K562 (cell line): ENCODE measurements at regions not wholly inside any gene's neighbourhood (a gene's known extent, or its start where the extent isn't known, plus 50 kb on each side); places are given as distances from the start of the nearest gene placed in this dataset.
A peak's percentile ranks its signal among the peaks of the same experiment; 100 is the strongest.

ENCODE experiments used
- ATAC-seq: fragments of 200-7000 bp; cut with Tn5 transposase; 3 replicates; pipeline ENCODE4 v1.9.1; 2020; ENCODE audit warnings: moderate library complexity
- BruUV-seq: library from RNA; stranded (reverse); fragments of 400-500 nt; replicated peaks from 2 replicates; lab custom pipeline; 2021; lab: Mats Ljungman, UMichigan
- CTCF ChIA-PET: fragments of 300-600 bp; formaldehyde crosslinking; extraction: SDS; loops from one replicate; lab custom pipeline; 2021; ENCODE audit warnings: low intra/inter-chr PET ratio; lab: Yijun Ruan, JAX
- POLR2A ChIA-PET: fragments of 300-600, 350-650 bp; sonication (Branson Sonifier 250); formaldehyde crosslinking; extraction: SDS; loops from one replicate; lab custom pipeline; 2021; ENCODE audit warnings: antibody characterized with exemption, inconsistent platforms; lab: Yijun Ruan, JAX
- DNase-seq, 4 experiments: peaks; one replicate each; pipeline versions ENCODE4 v3.0.0 to v3.0.0-alpha.2; 2011 to 2018; ENCODE audit warnings: low spot score in 3 of 4, mixed read lengths in 3 of 4; ENCODE audit errors: extremely low read depth in 1 of 4
- FAIRE-seq: peaks from 2 replicates; lab custom pipeline; 2011; peaks lifted over from hg19 to GRCh38; lab: Jason Lieb, UNC
- H2AFZ ChIP-seq: 2 replicates; pipeline ENCODE4 v1.6.0; 2011; ENCODE audit warnings: low read depth, low read length, control low read depth, inconsistent platforms
- H3K27ac ChIP-seq: fragments of 200-600 bp; 3 replicates; pipeline ENCODE4 v1.8.0; 2011; ENCODE audit warnings: low read depth, mild to moderate bottlenecking, control low read depth, inconsistent platforms, low read length, moderate library complexity, mixed read lengths; ENCODE audit errors: extremely low read depth
- H3K27me3 ChIP-seq, 2 experiments: fragments of 300-600 bp in 1 of 2; 2 replicates in 1 of 2; 3 replicates in 1 of 2; pipeline versions ENCODE4 v1.6.0 to v1.8.0; 2011; ENCODE audit warnings: inconsistent platforms in 2 of 2, low read length in 2 of 2, mild to moderate bottlenecking in 1 of 2, mixed read lengths in 1 of 2, moderate library complexity in 1 of 2; ENCODE audit not compliant: control insufficient read depth in 2 of 2, insufficient read depth in 2 of 2
- H3K36me3 ChIP-seq: fragments of 300-600 bp; 3 replicates; pipeline ENCODE4 v1.8.0; 2011; ENCODE audit warnings: mild to moderate bottlenecking, low read length, inconsistent platforms; ENCODE audit not compliant: control insufficient read depth, insufficient read depth
- H3K4me1 ChIP-seq, 2 experiments: fragments of 200-600 bp in 1 of 2; replicated peaks in 1 of 2; 2 replicates in 1 of 2; 3 replicates in 1 of 2; pipeline versions ENCODE4 v1.5.1 to v1.8.0; 2011; ENCODE audit warnings: inconsistent platforms in 2 of 2, low read length in 2 of 2, mild to moderate bottlenecking in 1 of 2, mixed read lengths in 1 of 2, moderate library complexity in 1 of 2; ENCODE audit not compliant: control insufficient read depth in 2 of 2, insufficient read depth in 2 of 2
- H3K4me2 ChIP-seq: 2 replicates; pipeline ENCODE4 v1.6.1; 2011; ENCODE audit warnings: low read length, control low read depth, inconsistent platforms, mixed read lengths; ENCODE audit not compliant: insufficient read depth
- H3K4me3 ChIP-seq: fragments of 200-600 bp; sonication (generic), shearing (Covaris generic); 2 replicates; pipeline ENCODE4 v1.5.1; 2016; ENCODE audit warnings: control low read depth, inconsistent platforms
- H3K79me2 ChIP-seq: fragments of 200-600 bp; 3 replicates; pipeline ENCODE4 v1.8.0; 2011; ENCODE audit warnings: low read length, inconsistent platforms; ENCODE audit not compliant: control insufficient read depth, insufficient read depth
- H3K9ac ChIP-seq, 2 experiments: 2 replicates each; pipeline versions ENCODE4 v1.6.0 to v1.6.1; 2011; ENCODE audit warnings: low read depth in 2 of 2, low read length in 2 of 2, control low read depth in 1 of 2, inconsistent platforms in 1 of 2, mild to moderate bottlenecking in 1 of 2, mixed read lengths in 1 of 2; ENCODE audit not compliant: insufficient read depth in 1 of 2
- H3K9me1 ChIP-seq: one replicate; pipeline ENCODE4 v1.6.0; 2011; ENCODE audit warnings: inconsistent platforms, mild to moderate bottlenecking, low read length, moderate library complexity; ENCODE audit not compliant: control insufficient read depth, insufficient read depth
- H3K9me3 ChIP-seq: replicated peaks from 2 replicates; pipeline ENCODE4 v1.5.1; 2011; ENCODE audit warnings: low read depth, low read length, inconsistent platforms; ENCODE audit not compliant: control insufficient read depth, insufficient read depth
- H4K20me1 ChIP-seq: replicated peaks from 2 replicates; pipeline ENCODE4 v1.6.1; 2011; ENCODE audit warnings: low read length, inconsistent platforms, mixed read lengths; ENCODE audit not compliant: control insufficient read depth, insufficient read depth
- AFF4 ChIP-seq: sonication (generic); formaldehyde crosslinking; IDR thresholded peaks from 2 replicates; pipeline ENCODE4 v1.8.0; 2023; ENCODE audit warnings: mild to moderate bottlenecking, missing genetic modification reagents
- KDM5B ChIP-seq: fragments of 200-600 bp; sonication (generic); IDR thresholded peaks from 2 replicates; pipeline ENCODE4 v1.6.1; 2012; ENCODE audit warnings: low read depth, mild to moderate bottlenecking, moderate library complexity, low read length, control low read depth, inconsistent platforms; ENCODE audit not compliant: insufficient replicate concordance
- ZNF551 ChIP-seq: fragments of 250-450 bp; sonication (Bioruptor Pico); IDR thresholded peaks from 2 replicates; pipeline ENCODE4 v1.5.0; 2021; ENCODE audit warnings: mild to moderate bottlenecking, moderate library complexity
- WGBS: fragments of 100-300 bp; shearing (Covaris generic); methylation state at CpG from one replicate; pipeline ENCODE4 v1.1.6; 2016; ENCODE audit warnings: low coverage, mixed read lengths; ENCODE audit not compliant: insufficient coverage; ENCODE audit errors: missing lambda C conversion rate; 5-methylcytosine and 5-hydroxymethylcytosine counted together
- in situ Hi-C: fragments of 300-500 bp; cut with MboI; formaldehyde crosslinking; loops from 4 replicates; pipeline ENCODE4 v1.15.0; 2018; ENCODE audit warnings: inconsistent platforms, mixed read lengths
- intact Hi-C: fragments of 100-400 bp; cut with micrococcal nuclease; formaldehyde crosslinking; loops from 2 replicates; pipeline ENCODE4 v1.14.2; 2022
- TF ChIP-seq, protein P1 (sequence below): fragments of 450-650 bp; IDR thresholded peaks from 2 replicates; pipeline ENCODE4 v1.6.1; 2016; ENCODE audit warnings: missing biosample characterization, missing genetic modification characterization

GRCh38 chr20:62548471-62548870 lies 72.7 kb upstream of the GATA5 start:
- in situ Hi-C loops, result no loop called here
- Histone ChIP-seq H3K27me3 (peaks cover 25 to 26% of the 10 kb centered on the region in 2 experiments), H3K79me2 (no peaks in the 10 kb centered on the region), H3K4me3 (no peak overlapping the region), H3K4me1 (peaks cover 0 to 62% of the 10 kb centered on the region in 2 experiments; a peak in 2 of 5 replicates), H3K9ac (peak overlapping the region in 1 of 2 experiments; percentile 45; a peak in 1 of 4 replicates), H3K36me3 (no peaks in the 10 kb centered on the region), H3K9me1 (peaks cover under 1% of the 10 kb centered on the region), H3K4me2 (no peak overlapping the region), H3K27ac (no peak overlapping the region), H2AFZ (no peak overlapping the region), H3K9me3 (peaks cover 5% of the 10 kb centered on the region; the same call in 1 of the 2 replicates), H4K20me1 (0 out of 2 replicates have a peak, but pooled peaks cover 14% of the 10 kb centered on the region)
- no TSS peak for BruUV-seq
- intact Hi-C loops, result no loop called here
- ChIA-PET POLR2A (no interaction called here), CTCF (no interaction called here)
- TF ChIP-seq, protein P1, sequence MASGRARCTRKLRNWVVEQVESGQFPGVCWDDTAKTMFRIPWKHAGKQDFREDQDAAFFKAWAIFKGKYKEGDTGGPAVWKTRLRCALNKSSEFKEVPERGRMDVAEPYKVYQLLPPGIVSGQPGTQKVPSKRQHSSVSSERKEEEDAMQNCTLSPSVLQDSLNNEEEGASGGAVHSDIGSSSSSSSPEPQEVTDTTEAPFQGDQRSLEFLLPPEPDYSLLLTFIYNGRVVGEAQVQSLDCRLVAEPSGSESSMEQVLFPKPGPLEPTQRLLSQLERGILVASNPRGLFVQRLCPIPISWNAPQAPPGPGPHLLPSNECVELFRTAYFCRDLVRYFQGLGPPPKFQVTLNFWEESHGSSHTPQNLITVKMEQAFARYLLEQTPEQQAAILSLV (tag), result no peak
- TF ChIP-seq ZNF551 (no peak), KDM5B (no peak), AFF4 (CRISPR knock-in tag) (no peak)
- WGBS, result 20% methylated on average over 9 of the region's 10 CpGs
- DNase-seq, result no peak
- no peak for ATAC-seq
- no peak for FAIRE-seq
